A673 (cell line): ENCODE measurements at regions not wholly inside any gene's neighbourhood (a gene's known extent, or its start where the extent isn't known, plus 50 kb on each side); places are given as distances from the start of the nearest gene placed in this dataset.

Experiments used
- BruUV-seq: library from RNA; stranded (reverse); fragments of 400-500 nt; replicated peaks from 2 replicates; lab custom pipeline; 2021; lab: Mats Ljungman, UMichigan
- CTCF ChIA-PET: fragments of 300-600 bp; sonication (Branson Sonifier 250); formaldehyde crosslinking; loops from one replicate; lab custom pipeline; 2022; ENCODE audit warnings: antibody characterized with exemption; lab: Charles Lee
- POLR2A ChIA-PET: fragments of 300-600 bp; sonication (Branson Sonifier 250); formaldehyde crosslinking; loops from one replicate; lab custom pipeline; 2022; ENCODE audit warnings: antibody characterized with exemption; ENCODE audit not compliant: low non-redundant PET; lab: Charles Lee
- DNase-seq: peaks from one replicate; pipeline ENCODE4 v3.0.0-alpha.2; 2015; ENCODE audit warnings: low spot score
- H3K27ac ChIP-seq: fragments of 200-600 bp; sonication (generic); 2 replicates; pipeline ENCODE4 v1.5.1; 2016; ENCODE audit warnings: mixed run types, low read depth, mild to moderate bottlenecking, mixed read lengths, antibody characterized with exemption, low read length; ENCODE audit not compliant: poor library complexity, severe bottlenecking
- H3K27me3 ChIP-seq: fragments of 200-600 bp; sonication (generic); replicated peaks from 2 replicates; pipeline ENCODE4 v1.6.1; 2017; ENCODE audit warnings: mixed run types, low read depth, mild to moderate bottlenecking, mixed read lengths, antibody characterized with exemption, low read length; ENCODE audit not compliant: insufficient read depth, poor library complexity
- H3K36me3 ChIP-seq: fragments of 200-600 bp; sonication (generic); 2 replicates; pipeline ENCODE4 v1.6.1; 2016; ENCODE audit warnings: mixed run types, mild to moderate bottlenecking, mixed read lengths, antibody characterized with exemption, low read length; ENCODE audit not compliant: insufficient read depth, poor library complexity, severe bottlenecking
- H3K4me1 ChIP-seq: fragments of 200-600 bp; sonication (generic); 2 replicates; pipeline ENCODE4 v1.6.1; 2017; ENCODE audit warnings: mixed run types, mild to moderate bottlenecking, mixed read lengths, antibody characterized with exemption, low read length; ENCODE audit not compliant: insufficient read depth, poor library complexity, severe bottlenecking
- H3K4me3 ChIP-seq: fragments of 200-600 bp; sonication (generic); 2 replicates; pipeline ENCODE4 v1.5.1; 2016; ENCODE audit warnings: low read depth, mixed run types, mild to moderate bottlenecking, mixed read lengths, low read length; ENCODE audit not compliant: poor library complexity, severe bottlenecking
- H3K9me3 ChIP-seq: fragments of 200-600 bp; sonication (generic); 2 replicates; pipeline ENCODE4 v1.6.1; 2016; ENCODE audit warnings: mixed run types, low read depth, mild to moderate bottlenecking, mixed read lengths, antibody characterized with exemption, low read length; ENCODE audit not compliant: poor library complexity, severe bottlenecking
- EZH2 ChIP-seq: fragments of 200-600 bp; sonication (generic); IDR thresholded peaks from 2 replicates; pipeline ENCODE4 v1.6.1; 2017; ENCODE audit warnings: borderline replicate concordance, low read depth, mild to moderate bottlenecking, mixed read lengths, antibody characterized with exemption, low read length; ENCODE audit not compliant: poor library complexity, severe bottlenecking
- intact Hi-C: fragments of 100-400 bp; cut with micrococcal nuclease; formaldehyde crosslinking; loops from one replicate; pipeline ENCODE4 v1.10.0; 2022; ENCODE audit not compliant: unreplicated experiment
- TF ChIP-seq, protein P1 (sequence below): fragments of 300-800, 200-600 bp; sonication (generic); conservative IDR thresholded peaks from 2 replicates; pipeline ENCODE4 v1.5.1; 2017; ENCODE audit warnings: low read depth, mild to moderate bottlenecking, antibody characterized with exemption, low read length, moderate library complexity, mixed read lengths

- Histone ChIP-seq H3K27me3 (peaks cover 12% of the 10 kb centered on the region), H3K36me3 (no peaks in the 10 kb centered on the region), H3K4me1 (no peaks in the 10 kb centered on the region), H3K27ac (no peak overlapping the region), H3K4me3 (no peak overlapping the region), H3K9me3 (no peaks in the 10 kb centered on the region)
- intact Hi-C loops, result no loop called here
- DNase-seq, result no peak
- ChIA-PET CTCF (no interaction called here), POLR2A (no interaction called here)
- no peak for TF ChIP-seq EZH2
- TF ChIP-seq, protein P1, sequence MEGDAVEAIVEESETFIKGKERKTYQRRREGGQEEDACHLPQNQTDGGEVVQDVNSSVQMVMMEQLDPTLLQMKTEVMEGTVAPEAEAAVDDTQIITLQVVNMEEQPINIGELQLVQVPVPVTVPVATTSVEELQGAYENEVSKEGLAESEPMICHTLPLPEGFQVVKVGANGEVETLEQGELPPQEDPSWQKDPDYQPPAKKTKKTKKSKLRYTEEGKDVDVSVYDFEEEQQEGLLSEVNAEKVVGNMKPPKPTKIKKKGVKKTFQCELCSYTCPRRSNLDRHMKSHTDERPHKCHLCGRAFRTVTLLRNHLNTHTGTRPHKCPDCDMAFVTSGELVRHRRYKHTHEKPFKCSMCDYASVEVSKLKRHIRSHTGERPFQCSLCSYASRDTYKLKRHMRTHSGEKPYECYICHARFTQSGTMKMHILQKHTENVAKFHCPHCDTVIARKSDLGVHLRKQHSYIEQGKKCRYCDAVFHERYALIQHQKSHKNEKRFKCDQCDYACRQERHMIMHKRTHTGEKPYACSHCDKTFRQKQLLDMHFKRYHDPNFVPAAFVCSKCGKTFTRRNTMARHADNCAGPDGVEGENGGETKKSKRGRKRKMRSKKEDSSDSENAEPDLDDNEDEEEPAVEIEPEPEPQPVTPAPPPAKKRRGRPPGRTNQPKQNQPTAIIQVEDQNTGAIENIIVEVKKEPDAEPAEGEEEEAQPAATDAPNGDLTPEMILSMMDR, result no peak
- no TSS peak for BruUV-seq
Observed at GRCh38 chr13:106405731-106406130, 129.7 kb downstream of the EFNB2 start.

DNA sequence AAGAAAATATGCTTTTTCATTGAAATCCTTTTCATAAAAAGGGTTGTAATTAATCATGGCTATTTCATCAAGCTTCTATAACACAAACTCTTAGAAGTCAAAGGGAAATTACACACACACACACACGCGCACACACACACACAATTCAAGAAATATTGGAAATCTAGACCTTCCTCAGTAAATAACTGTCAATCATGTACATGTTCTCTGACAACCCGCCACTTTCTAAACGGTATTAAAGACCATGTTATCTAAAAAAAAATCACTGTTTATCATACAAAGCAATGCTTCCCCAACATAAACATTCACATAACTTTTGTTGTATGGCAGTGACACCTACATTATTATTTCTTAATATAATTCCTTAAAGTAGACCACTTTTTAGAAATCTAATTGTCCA, 132.2 kb downstream of the EFNB2 start:
- H3K4me3 ChIP-seq, result no peak overlapping the region
- TF ChIP-seq, protein P1, result no peak
- TF ChIP-seq EZH2, result no peak
- no peaks in the 10 kb centered on the region for H3K36me3 ChIP-seq
- no peaks in the 10 kb centered on the region for H3K9me3 ChIP-seq
- no peak for DNase-seq
- no peaks in the 10 kb centered on the region for H3K4me1 ChIP-seq
- POLR2A ChIA-PET, result no interaction called here
- CTCF ChIA-PET, result no interaction called here
- H3K27me3 ChIP-seq, result peaks cover 12% of the 10 kb centered on the region
- H3K27ac ChIP-seq, result no peak overlapping the region
- intact Hi-C loops, result no loop called here
- BruUV-seq, result no TSS peak

GRCh38 chr13:106402866-106403265, 132.6 kb downstream of the EFNB2 start:
- Histone ChIP-seq H3K27ac (no peak overlapping the region), H3K27me3 (peaks cover 12% of the 10 kb centered on the region), H3K4me3 (no peak overlapping the region), H3K4me1 (no peaks in the 10 kb centered on the region), H3K9me3 (no peaks in the 10 kb centered on the region), H3K36me3 (no peaks in the 10 kb centered on the region)
- no TSS peak for BruUV-seq
- TF ChIP-seq, protein P1, result no peak
- ChIA-PET CTCF (no interaction called here), POLR2A (no interaction called here)
- intact Hi-C loops, result no loop called here
- no peak for DNase-seq

- TF ChIP-seq, protein P1, result no peak
- no peak for TF ChIP-seq EZH2
- peaks cover 12% of the 10 kb centered on the region for H3K27me3 ChIP-seq
- BruUV-seq, result no TSS peak
- H3K36me3 ChIP-seq, result no peaks in the 10 kb centered on the region
- H3K4me3 ChIP-seq, result no peak overlapping the region
- intact Hi-C loops, result no loop called here
- no peaks in the 10 kb centered on the region for H3K9me3 ChIP-seq
- POLR2A ChIA-PET, result no interaction called here
- H3K27ac ChIP-seq, result no peak overlapping the region
- no peaks in the 10 kb centered on the region for H3K4me1 ChIP-seq
- no peak for DNase-seq
- CTCF ChIA-PET, result no interaction called here
Observed at GRCh38 chr13:106401081-106401480, 134.4 kb downstream of the EFNB2 start.
